Activated naive CD4-positive, alpha-beta T cell treated with anti-CD3 and anti-CD28 coated beads, Interleukin-2, amount 50 U/mL, for 72 hours (primary cell): ENCODE measurements at regions not wholly inside any gene's neighbourhood (a gene's known extent, or its start where the extent isn't known, plus 50 kb on each side); places are given as distances from the start of the nearest gene placed in this dataset.

ENCODE experiments used
- ATAC-seq, 2 donors: fragments of 150-1000 bp; cut with Tn5 transposase; 2 replicates each; pipeline ENCODE4 v1.10.0; 2021; ENCODE audit warnings: mild to moderate bottlenecking in 2 of 2, moderate library complexity in 2 of 2
- DNase-seq, 2 donors: peaks; one replicate each; pipeline ENCODE4 v3.0.0; 2021 to 2022; ENCODE audit warnings: low spot score in 2 of 2
- H3K27ac Mint-ChIP-seq, 2 donors: one replicate each; pipeline ENCODE4 v1.8.0; 2022; ENCODE audit warnings: mild to moderate bottlenecking in 2 of 2, mixed read lengths in 2 of 2
- H3K36me3 Mint-ChIP-seq, 2 donors: one replicate each; pipeline ENCODE4 v1.8.0; 2022; ENCODE audit warnings: mixed read lengths in 2 of 2
- H3K9me3 Mint-ChIP-seq, 2 donors: one replicate each; pipeline ENCODE4 v1.8.0; 2022; ENCODE audit warnings: mixed read lengths in 2 of 2

DNA sequence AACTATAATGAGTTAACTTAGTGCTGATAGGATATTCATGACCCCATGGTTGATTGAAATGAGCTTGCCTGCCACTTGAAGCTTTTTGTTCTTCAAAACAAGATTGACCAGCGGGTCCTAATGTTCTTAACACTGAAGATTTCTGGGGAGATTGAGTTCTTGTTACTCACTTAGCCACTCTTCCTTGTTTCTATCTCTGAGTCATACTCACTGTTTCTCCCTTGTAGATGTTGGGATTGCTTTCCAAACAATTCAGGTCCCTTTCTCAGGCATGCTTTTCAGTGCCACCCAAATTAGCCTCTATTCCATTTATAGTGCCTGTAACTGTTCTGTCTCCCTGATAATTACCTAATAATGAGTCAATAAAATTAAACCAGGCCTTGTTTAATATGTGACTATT lies 517.0 kb downstream of the SQOR start:
- DNase-seq = no peak
- no peak overlapping the region for H3K27ac Mint-ChIP-seq
- no peak for ATAC-seq
- no peaks in the 10 kb centered on the region for H3K36me3 Mint-ChIP-seq
- peaks cover under 1 to 3% of the 10 kb centered on the region in 2 donors for H3K9me3 Mint-ChIP-seq

DNA sequence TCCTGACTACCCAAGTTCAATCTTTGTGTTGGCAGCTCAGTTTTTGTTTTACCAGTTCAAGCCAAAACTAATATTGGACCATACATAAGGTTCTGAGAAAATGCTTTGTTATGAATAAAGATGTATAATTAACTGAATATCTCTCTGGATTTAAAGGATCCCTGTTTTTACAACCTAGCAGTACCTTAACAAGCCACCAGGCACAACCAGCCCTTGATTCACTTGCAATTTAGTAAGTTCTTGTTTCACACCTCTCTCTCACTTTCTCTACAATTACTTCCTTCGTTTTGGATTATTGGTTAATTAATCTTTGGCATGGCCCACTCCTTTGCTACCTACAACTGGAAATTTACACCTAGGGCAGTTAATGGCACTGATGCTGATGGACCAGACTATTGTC lies 531.9 kb downstream of the SQOR start:
- Mint-ChIP-seq H3K27ac (no peak overlapping the region), H3K9me3 (peaks cover 8 to 17% of the 10 kb centered on the region in 2 donors), H3K36me3 (no peaks in the 10 kb centered on the region)
- DNase-seq = no peak
- no peak for ATAC-seq

DNA sequence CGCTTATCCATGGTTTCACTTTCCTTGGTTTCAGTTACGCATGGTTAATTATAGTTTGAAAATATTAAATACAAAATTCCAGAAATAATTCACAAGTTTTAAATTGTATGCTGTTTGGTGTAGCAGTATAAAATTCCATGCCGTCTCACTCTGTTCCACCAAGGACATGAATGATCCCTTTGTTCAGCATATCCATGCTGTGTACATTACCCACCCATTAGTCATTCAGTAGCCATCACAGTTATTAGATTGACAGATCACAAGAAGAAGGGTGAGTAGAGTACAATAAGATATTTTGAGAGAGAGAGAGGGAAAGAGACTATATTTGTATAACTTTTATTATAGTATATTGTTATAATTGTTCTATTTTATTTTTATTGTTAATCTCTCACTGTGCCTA lies 535.5 kb downstream of the SQOR start:
- no peak for ATAC-seq
- Mint-ChIP-seq H3K36me3 (no peaks in the 10 kb centered on the region), H3K9me3 (peaks cover 15 to 21% of the 10 kb centered on the region in 2 donors), H3K27ac (no peak overlapping the region)
- no peak for DNase-seq

DNA sequence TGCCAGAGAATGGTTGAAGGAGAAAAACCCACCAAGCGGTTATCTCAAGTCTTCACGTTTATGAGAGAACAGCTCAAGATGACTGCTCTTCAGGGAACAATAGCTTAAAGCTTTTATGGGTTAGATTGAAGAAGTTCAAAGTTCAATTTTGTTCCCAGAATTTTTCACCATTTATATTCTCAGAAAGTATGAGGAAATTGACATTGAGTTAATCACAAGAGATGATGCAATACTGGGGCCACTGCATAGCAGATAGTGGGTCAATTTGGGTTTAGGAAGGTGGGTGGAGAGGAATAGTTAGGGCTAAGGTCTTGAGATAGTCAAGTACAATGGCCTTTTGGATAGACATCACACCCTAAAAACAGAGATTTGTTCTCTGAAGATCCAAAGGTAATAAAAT lies 539.3 kb downstream of the SQOR start:
- ATAC-seq (no peak), DNase-seq (no peak)
- Mint-ChIP-seq H3K9me3 (peaks cover 11 to 20% of the 10 kb centered on the region in 2 donors), H3K27ac (no peak overlapping the region), H3K36me3 (no peaks in the 10 kb centered on the region)

DNA sequence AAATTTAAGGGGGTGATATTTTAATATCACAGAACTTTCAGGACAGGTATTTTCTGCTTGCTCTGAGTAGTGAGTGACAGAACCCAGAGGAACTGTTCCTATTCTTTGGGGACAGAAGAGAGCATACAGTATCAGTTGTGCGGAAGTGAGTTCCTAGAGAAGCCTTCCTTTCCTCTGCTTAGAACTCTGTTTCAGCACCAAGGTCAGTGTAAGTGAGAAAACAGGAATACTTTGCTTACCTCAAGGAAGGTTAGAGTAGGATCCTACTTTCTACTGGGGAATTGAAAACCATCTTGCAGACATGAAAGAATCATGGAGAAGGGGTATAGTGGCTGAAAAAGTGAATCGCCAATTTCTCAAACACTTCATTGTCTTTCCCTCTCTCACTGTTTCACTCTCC lies 542.4 kb downstream of the SQOR start:
- Mint-ChIP-seq H3K36me3 (no peaks in the 10 kb centered on the region), H3K27ac (no peak overlapping the region), H3K9me3 (peaks cover 12 to 24% of the 10 kb centered on the region in 2 donors)
- DNase-seq (no peak), ATAC-seq (no peak)

DNA sequence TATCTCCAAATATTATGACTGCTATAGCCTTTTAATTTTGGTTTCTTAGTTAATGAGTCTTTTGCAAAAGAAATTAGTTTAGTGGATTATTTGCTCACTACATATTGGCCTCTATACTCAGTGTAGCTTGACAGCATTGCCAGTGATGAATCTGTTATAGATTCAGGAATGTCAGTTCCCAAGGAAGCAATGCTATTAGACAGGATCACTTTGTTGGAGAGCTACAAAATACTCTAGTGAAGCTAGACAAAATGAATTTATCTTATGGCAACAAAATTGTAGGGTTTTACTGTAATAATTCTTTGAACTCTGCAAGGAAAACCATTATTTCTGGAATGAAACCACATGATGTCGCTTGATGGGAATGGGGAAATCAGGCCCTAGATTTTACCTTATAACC lies 543.3 kb downstream of the SQOR start:
- no peak overlapping the region for H3K27ac Mint-ChIP-seq
- H3K36me3 Mint-ChIP-seq = peaks cover 0 to 7% of the 10 kb centered on the region in 2 donors
- ATAC-seq (no peak), DNase-seq (no peak)
- H3K9me3 Mint-ChIP-seq = peaks cover 10 to 26% of the 10 kb centered on the region in 2 donors

DNA sequence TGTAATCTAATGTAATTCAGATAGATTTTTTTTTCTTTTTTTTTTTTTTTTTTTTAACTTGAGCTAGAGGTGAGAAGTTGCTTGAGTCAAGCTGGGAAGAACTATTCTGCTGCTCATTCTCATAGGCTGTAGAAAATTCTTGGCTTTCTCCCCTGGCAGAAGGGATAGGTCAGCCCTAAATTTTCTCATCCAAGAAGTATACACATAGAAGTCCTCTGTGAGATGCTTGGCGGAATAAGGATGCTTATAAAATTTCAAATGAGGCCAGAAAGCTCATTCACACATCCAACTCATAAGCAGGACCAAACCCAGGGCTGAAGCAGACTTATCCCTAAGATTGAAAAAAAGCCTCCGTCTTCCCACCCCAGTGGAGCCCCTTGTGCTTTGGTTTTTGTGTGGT lies 572.5 kb downstream of the SQOR start:
- Mint-ChIP-seq H3K27ac (no peak overlapping the region), H3K9me3 (peaks cover 14% of the 10 kb centered on the region in 2 donors), H3K36me3 (peaks cover 0 to 6% of the 10 kb centered on the region in 2 donors)
- DNase-seq (no peak), ATAC-seq (no peak)

DNA sequence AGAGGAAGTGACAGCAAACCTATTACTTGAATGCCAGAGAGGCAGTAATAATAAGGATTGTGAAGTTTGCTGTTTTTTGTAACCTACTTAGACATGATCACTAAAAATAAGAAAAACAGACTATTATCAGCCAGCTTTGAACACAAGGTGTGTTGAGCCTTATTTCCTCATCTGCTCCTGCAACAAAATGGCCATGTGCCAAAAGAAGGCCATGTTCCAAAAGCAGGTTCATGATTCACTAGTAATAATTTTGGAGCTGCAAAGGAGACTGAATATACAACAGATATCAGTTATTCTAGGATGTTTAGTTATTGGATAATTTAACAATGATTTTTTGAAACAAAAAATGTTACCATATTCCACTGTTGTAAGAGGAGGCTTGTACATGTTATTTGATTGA lies 578.7 kb downstream of the SQOR start:
- ATAC-seq (no peak), DNase-seq (no peak)
- peaks cover 6 to 9% of the 10 kb centered on the region in 2 donors for H3K9me3 Mint-ChIP-seq
- H3K36me3 Mint-ChIP-seq = peaks cover 0 to 6% of the 10 kb centered on the region in 2 donors
- no peak overlapping the region for H3K27ac Mint-ChIP-seq

DNA sequence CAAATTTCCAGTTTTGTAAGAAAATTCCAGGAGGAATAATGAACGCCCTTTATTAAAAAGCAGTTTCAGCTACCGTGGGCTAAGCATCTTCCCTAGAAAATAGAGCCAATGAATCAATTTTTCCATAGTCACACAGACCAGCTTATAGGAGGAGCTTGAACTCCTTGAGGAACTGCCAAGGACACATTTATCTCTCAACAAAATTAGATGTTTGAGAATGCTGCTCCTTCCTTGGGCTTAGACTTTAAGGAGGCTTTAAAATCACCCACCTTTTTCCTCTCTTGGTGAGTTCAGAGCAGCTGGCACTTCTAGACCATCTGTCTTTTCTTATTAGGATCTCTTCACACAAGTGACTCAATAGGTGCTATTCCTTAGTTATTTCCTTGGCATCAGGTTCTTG lies 588.0 kb downstream of the SQOR start:
- ATAC-seq = no peak
- no peak overlapping the region for H3K27ac Mint-ChIP-seq
- H3K36me3 Mint-ChIP-seq = peaks cover 0 to 4% of the 10 kb centered on the region in 2 donors
- H3K9me3 Mint-ChIP-seq = peaks cover 16% of the 10 kb centered on the region in 2 donors
- DNase-seq = no peak

DNA sequence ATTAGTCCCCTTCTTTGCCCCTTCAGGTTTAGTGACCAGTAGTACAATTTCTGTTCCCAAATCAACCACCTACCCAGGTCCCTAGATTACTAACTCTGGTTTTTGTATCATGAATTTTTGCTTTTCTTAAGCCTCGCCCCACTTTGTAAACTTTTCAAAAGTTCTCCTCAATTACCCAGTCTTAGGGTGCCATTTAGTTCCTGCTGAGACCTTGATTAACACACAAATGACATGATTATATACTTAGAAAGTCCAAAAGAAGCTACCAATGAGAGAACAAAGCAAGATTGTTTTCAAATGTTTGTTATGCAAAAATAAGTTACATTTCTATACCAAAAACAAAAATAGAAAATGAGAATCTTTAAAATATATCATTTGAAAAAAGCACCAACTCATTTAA lies 594.4 kb downstream of the SQOR start:
- H3K9me3 Mint-ChIP-seq = peaks cover 0 to 3% of the 10 kb centered on the region in 2 donors
- H3K36me3 Mint-ChIP-seq = no peaks in the 10 kb centered on the region
- ATAC-seq (no peak), DNase-seq (no peak)
- no peak overlapping the region for H3K27ac Mint-ChIP-seq

DNA sequence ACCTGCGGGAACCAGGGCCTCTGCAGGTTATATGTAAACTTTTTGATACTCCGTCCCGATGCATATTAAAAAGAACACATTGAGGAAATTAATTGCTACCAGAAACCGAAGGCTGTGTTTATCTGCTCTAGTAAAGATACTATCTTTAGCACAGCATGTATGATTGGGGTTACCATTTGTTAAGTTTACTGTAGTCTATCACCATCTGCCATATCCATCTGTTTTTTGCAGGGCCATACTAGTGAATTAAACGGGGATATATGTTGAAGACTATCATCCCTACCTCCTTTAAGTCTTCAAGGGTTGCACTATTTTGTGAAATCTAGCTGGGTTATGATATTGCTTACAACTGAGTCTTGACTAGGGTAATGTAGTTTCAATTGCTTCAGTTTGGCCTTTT lies 597.0 kb downstream of the SQOR start:
- no peak overlapping the region for H3K27ac Mint-ChIP-seq
- H3K36me3 Mint-ChIP-seq = no peaks in the 10 kb centered on the region
- no peaks in the 10 kb centered on the region for H3K9me3 Mint-ChIP-seq
- DNase-seq (no peak), ATAC-seq (no peak)

DNA sequence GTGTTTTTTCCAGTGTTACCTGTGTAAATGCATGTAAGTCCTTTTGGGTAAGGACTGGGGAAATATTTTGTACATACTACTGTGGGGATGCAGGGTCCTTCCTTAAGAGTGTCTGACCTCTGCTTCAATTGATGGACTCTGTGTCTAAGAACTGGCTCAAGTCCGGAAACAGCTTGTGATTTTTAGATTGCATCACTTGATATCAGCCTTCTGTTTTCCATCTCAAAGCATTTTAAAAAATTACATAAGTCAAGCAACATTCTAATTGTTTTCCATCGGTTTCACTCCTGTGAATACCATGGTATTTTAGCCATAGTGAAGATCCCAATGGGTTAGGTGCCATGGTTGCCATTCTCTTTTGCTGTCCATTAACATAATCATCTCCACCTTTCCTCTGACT lies 597.6 kb downstream of the SQOR start:
- no peaks in the 10 kb centered on the region for H3K9me3 Mint-ChIP-seq
- H3K36me3 Mint-ChIP-seq = no peaks in the 10 kb centered on the region
- no peak for ATAC-seq
- DNase-seq = no peak
- H3K27ac Mint-ChIP-seq = no peak overlapping the region

DNA sequence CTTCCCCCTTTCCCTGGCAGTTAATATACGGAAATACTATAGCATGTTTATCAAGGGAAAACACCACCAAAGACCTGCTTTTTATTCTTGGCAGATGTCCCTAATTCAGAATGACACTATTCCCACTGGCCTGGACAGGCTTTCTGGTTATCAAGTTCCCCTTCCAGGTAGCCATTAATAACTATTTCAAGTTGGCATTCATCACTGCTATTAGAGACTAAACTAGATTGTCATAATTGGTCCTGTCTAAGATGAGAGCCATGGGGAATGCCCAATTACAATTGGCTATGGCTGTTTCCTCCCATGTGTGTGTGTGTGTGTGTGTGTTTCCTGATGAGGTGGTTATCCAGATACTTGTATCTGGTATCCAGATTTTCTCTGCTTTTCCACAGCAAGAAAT lies 608.1 kb downstream of the SQOR start:
- no peak for ATAC-seq
- no peak for DNase-seq
- Mint-ChIP-seq H3K9me3 (peaks cover 0 to 12% of the 10 kb centered on the region in 2 donors), H3K27ac (no peak overlapping the region), H3K36me3 (no peaks in the 10 kb centered on the region)

DNA sequence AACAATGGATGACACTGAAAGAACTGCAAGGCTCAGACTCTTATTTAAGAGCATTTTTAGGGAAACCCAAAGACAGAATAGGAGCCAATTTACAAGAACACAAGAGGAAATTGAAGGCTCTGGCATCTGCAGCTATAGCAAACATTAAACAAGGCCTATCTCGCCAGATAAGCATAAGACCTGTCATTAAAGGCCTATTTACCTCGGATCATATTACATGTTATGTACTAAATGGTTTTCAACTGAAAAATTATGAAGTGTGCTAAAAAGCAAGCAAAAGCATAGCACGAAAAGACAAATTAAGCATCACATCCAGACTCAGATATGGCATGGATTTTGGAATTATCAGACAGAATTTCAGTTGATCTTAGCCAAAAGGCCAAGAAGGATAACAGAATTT lies 617.1 kb downstream of the SQOR start:
- DNase-seq = no peak
- H3K9me3 Mint-ChIP-seq = no peaks in the 10 kb centered on the region
- no peaks in the 10 kb centered on the region for H3K36me3 Mint-ChIP-seq
- ATAC-seq = no peak
- H3K27ac Mint-ChIP-seq = no peak overlapping the region

DNA sequence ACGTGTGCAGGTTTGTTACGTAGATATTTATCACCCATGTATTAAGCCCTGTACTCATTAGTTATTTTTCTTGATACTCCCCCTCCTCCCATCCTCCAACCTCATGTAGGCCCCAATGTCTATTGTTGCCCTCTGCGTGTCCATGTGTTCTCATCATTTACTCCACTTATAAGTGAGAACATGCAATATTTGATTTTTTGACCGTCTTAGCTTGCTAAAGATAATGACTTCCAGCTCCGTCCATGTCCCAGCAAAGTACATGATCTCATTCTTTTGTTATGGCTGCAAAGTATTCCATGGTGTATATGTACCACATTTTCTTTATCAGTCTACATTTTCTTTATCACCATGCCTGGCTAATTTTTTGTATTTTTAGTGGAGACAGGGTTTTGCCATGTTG lies 623.2 kb downstream of the SQOR start:
- H3K9me3 Mint-ChIP-seq = peaks cover 5 to 8% of the 10 kb centered on the region in 2 donors
- no peak overlapping the region for H3K27ac Mint-ChIP-seq
- ATAC-seq (no peak), DNase-seq (no peak)
- peaks cover 0 to 8% of the 10 kb centered on the region in 2 donors for H3K36me3 Mint-ChIP-seq

DNA sequence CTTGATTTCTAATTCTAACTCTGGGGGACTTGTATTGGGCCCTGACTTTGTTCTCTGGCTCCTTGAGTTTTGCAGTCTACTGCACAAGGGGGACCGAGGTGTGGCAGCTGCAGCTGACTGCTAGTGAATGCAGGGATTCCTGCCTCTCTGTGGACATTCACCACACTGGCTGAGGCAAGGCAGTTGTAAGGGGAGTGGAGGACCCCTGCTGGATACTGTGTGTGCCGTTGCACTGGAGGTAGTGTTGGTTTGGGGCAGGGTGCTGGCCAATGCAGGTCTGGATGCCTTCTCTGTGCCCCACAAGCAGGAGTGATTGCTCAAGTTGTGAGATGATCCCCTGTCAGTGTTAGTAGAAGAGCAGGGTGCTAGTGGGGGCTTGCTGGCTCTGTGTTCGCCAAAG lies 626.1 kb downstream of the SQOR start:
- no peak for DNase-seq
- Mint-ChIP-seq H3K9me3 (peaks cover 5 to 15% of the 10 kb centered on the region in 2 donors), H3K36me3 (peaks cover 0 to 8% of the 10 kb centered on the region in 2 donors), H3K27ac (no peak overlapping the region)
- ATAC-seq = no peak

DNA sequence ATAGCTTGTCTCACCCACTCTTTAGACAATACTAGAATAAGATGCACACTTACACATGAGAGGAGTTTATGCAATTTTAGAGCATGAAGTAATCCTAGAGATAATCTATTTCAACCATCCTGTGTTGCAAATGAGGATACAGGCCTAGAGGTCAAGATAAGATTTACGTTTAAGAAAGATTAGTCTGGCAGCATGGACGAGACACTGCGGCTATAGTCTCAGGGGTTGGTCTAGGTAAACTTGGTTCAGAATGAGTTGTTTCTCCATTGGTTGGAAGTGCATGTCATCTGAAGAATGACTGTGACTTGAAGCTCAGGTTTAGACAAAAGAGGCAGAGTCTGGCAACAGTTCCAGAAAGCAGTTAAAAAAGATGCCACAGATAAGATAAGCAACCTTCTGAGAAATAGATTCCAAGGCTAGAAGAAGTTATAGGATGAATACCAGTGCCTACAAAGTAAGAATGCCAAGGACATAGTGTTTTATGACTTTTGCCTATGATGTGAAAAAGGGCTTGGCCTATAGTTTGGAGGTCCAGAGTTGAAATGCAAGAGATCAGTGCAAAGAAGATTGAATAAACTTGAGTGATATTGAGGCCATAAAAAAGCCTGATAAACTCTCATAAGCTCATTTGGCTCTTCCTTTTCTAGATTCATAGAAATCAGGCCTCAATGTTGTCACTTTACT lies 631.0 kb downstream of the SQOR start:
- ATAC-seq (no peak), DNase-seq (no peak)
- Mint-ChIP-seq H3K36me3 (peaks cover 0 to 4% of the 10 kb centered on the region in 2 donors), H3K27ac (no peak overlapping the region), H3K9me3 (peaks cover 0 to 16% of the 10 kb centered on the region in 2 donors)

DNA sequence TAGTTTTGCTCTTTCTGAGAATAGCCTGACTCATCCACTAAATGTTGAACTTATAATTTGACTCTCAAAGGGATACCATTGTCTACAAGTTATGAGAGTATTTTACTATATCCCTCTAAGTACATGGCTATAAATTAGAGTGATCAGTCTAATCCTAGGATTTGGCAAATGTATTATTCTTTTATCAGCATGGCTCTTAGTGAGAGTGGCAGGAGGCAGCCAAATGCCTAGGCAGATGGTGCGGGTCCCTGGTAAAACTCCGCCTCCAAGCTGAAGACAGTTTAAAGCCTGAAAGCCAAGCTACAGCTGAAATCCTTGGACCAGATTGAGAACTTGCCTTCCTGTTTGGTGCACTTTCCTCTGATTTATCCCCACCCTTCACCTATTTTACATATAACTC lies 631.8 kb downstream of the SQOR start:
- ATAC-seq = no peak
- Mint-ChIP-seq H3K27ac (no peak overlapping the region), H3K9me3 (peaks cover 0 to 12% of the 10 kb centered on the region in 2 donors), H3K36me3 (no peaks in the 10 kb centered on the region)
- DNase-seq = no peak
